ENCODE measurements at regions not wholly inside any gene's neighbourhood (a gene's known extent, or its start where the extent isn't known, plus 50 kb on each side); places are given as distances from the start of the nearest gene placed in this dataset.
"Not testable (repeated sequence)": the region's sequence is repeated elsewhere in the genome, so short reads cannot be mapped to it uniquely, and the experiment has no call there.

- DNase-seq (ENCODE audit: low read depth) = peak; percentile 2
Measured at GRCh38 chr5:57067597-57067924, 106.3 kb upstream of the GPBP1 start.

GRCh38 chr5:57069115-57069835 is 104.6 kb upstream of the GPBP1 start:
- no peak for DNase-seq (ENCODE audit: low read depth)

- DNase-seq (ENCODE audit: low read depth) = no peak
Measured at GRCh38 chr5:57072218-57072892, 101.5 kb upstream of the GPBP1 start.

GRCh38 chr5:57082441-57083067 is 91.3 kb upstream of the GPBP1 start:
- DNase-seq (ENCODE audit: low read depth) = peak; percentile 42

- DNase-seq (ENCODE audit: low read depth) = no peak
Measured at GRCh38 chr5:57085306-57086081, 88.4 kb upstream of the GPBP1 start.

- DNase-seq (ENCODE audit: low read depth) = not testable (repeated sequence)
Measured at GRCh38 chr5:57087947-57088346, 85.9 kb upstream of the GPBP1 start.

GRCh38 chr5:57094753-57095683 is 78.8 kb upstream of the GPBP1 start:
- DNase-seq (ENCODE audit: low read depth) = no peak

- DNase-seq (ENCODE audit: low read depth) = no peak
Measured at GRCh38 chr5:57097526-57097925, 76.3 kb upstream of the GPBP1 start.

GRCh38 chr5:57102189-57102904 is 71.5 kb upstream of the GPBP1 start:
- no peak for DNase-seq (ENCODE audit: low read depth)

GRCh38 chr5:57102905-57103255 is 71.0 kb upstream of the GPBP1 start:
- DNase-seq (ENCODE audit: low read depth) = no peak

GRCh38 chr5:57103317-57103907 is 70.4 kb upstream of the GPBP1 start:
- DNase-seq (ENCODE audit: low read depth) = no peak

GRCh38 chr5:57106661-57107060 is 67.2 kb upstream of the GPBP1 start:
- no peak for DNase-seq (ENCODE audit: low read depth)

GRCh38 chr5:57111993-57112392 is 61.9 kb upstream of the GPBP1 start:
- no peak for DNase-seq (ENCODE audit: low read depth)

GRCh38 chr5:57113481-57113880 is 60.4 kb upstream of the GPBP1 start:
- no peak for DNase-seq (ENCODE audit: low read depth)

GRCh38 chr5:57117596-57117995 is 56.3 kb upstream of the GPBP1 start:
- DNase-seq (ENCODE audit: low read depth) = no peak

GRCh38 chr5:57119031-57119430 is 54.8 kb upstream of the GPBP1 start:
- DNase-seq (ENCODE audit: low read depth) = no peak

GRCh38 chr5:57124014-57124413 is 49.8 kb upstream of the GPBP1 start:
- no peak for DNase-seq (ENCODE audit: low read depth)

Data from myocyte (in vitro differentiated cells).